GM10266 (cell line): ENCODE measurements at regions not wholly inside any gene's neighbourhood (a gene's known extent, or its start where the extent isn't known, plus 50 kb on each side); places are given as distances from the start of the nearest gene placed in this dataset.

ENCODE experiments used
- DNase-seq: peaks from one replicate; pipeline ENCODE4 v3.0.0; 2012; ENCODE audit errors: extremely low spot score
- CTCF ChIP-seq: IDR thresholded peaks from 2 replicates; pipeline ENCODE4 v1.5.1; 2012; ENCODE audit warnings: mild to moderate bottlenecking, low read depth; ENCODE audit not compliant: control insufficient read depth, insufficient read depth; ENCODE audit errors: missing control alignments

GRCh38 chr4:126028876-126029275, 714.1 kb downstream of the FAT4 start:
- no peak for DNase-seq
- no peak for TF ChIP-seq CTCF

GRCh38 chr4:126037231-126037630, 722.5 kb downstream of the FAT4 start:
- no peak for TF ChIP-seq CTCF
- DNase-seq, result no peak

GRCh38 chr4:126038502-126039144, 723.9 kb downstream of the FAT4 start:
- DNase-seq, result no peak

GRCh38 chr4:126046081-126046614, 731.4 kb downstream of the FAT4 start:
- no peak for TF ChIP-seq CTCF
- DNase-seq, result no peak

More at GRCh38 chr4:126038502-126039144, 723.9 kb downstream of the FAT4 start:
- no peak for TF ChIP-seq CTCF

- no peak for DNase-seq
- no peak for TF ChIP-seq CTCF
Observed at GRCh38 chr4:126047114-126047513, 732.4 kb downstream of the FAT4 start.

GRCh38 chr4:126051689-126052424, 737.1 kb downstream of the FAT4 start:
- TF ChIP-seq CTCF, result no peak
- no peak for DNase-seq

- TF ChIP-seq CTCF, result no peak
- no peak for DNase-seq
Observed at GRCh38 chr4:126056116-126056650, 741.4 kb downstream of the FAT4 start.
